Testis (tissue), 2 donors: ENCODE measurements at regions not wholly inside any gene's neighbourhood (a gene's known extent, or its start where the extent isn't known, plus 50 kb on each side); places are given as distances from the start of the nearest gene placed in this dataset.

Source experiments
- DNase-seq: peaks from one replicate; pipeline ENCODE4 v3.0.0-alpha.2; 2019
- H3K27ac ChIP-seq, 2 donors: fragments of 200-600 bp; sonication (generic); one replicate each; pipeline ENCODE4 v1.5.1; 2019
- H3K27me3 ChIP-seq: fragments of 200-600 bp; sonication (generic); one replicate; pipeline ENCODE4 v1.5.1; 2019
- H3K36me3 ChIP-seq: fragments of 200-600 bp; sonication (generic); one replicate; pipeline ENCODE4 v1.5.1; 2017; ENCODE audit warnings: low read depth; ENCODE audit errors: missing control alignments
- H3K4me1 ChIP-seq: fragments of 200-600 bp; sonication (generic); one replicate; pipeline ENCODE4 v1.5.1; 2019
- H3K4me3 ChIP-seq, 2 donors: fragments of 200-600 bp; sonication (generic); one replicate each; pipeline ENCODE4 v1.5.1; 2017 to 2019
- H3K9me3 ChIP-seq: fragments of 200-600 bp; sonication (generic); one replicate; pipeline ENCODE4 v1.5.1; 2017
- POLR2A ChIP-seq: fragments of 450-650 bp; IDR thresholded peaks from one replicate; pipeline ENCODE4 v1.6.1; 2017; ENCODE audit warnings: antibody characterized with exemption, mild to moderate bottlenecking, moderate library complexity
- WGBS, 2 donors: methylation state at CpG; one replicate each; pipeline ENCODE4 v1.1.5; 2018; 5-methylcytosine and 5-hydroxymethylcytosine counted together
- intact Hi-C: fragments of 100-400 bp; cut with DNase I; formaldehyde crosslinking; loops from one replicate; pipeline ENCODE4 v1.15.1; 2023; ENCODE audit warnings: low total_unique reads
- TF ChIP-seq, protein P1 (sequence below), 3 experiments: fragments of 450-650 bp in 2 of 3; fragments of 200-600 bp in 1 of 3; sonication (generic) in 1 of 3; IDR thresholded peaks; one replicate each; pipeline ENCODE4 v1.5.1; 2016 to 2019; ENCODE audit warnings: antibody characterized with exemption in 3 of 3, mild to moderate bottlenecking in 2 of 3, moderate library complexity in 1 of 3

- TF ChIP-seq POLR2A: no peak
- TF ChIP-seq, protein P1, sequence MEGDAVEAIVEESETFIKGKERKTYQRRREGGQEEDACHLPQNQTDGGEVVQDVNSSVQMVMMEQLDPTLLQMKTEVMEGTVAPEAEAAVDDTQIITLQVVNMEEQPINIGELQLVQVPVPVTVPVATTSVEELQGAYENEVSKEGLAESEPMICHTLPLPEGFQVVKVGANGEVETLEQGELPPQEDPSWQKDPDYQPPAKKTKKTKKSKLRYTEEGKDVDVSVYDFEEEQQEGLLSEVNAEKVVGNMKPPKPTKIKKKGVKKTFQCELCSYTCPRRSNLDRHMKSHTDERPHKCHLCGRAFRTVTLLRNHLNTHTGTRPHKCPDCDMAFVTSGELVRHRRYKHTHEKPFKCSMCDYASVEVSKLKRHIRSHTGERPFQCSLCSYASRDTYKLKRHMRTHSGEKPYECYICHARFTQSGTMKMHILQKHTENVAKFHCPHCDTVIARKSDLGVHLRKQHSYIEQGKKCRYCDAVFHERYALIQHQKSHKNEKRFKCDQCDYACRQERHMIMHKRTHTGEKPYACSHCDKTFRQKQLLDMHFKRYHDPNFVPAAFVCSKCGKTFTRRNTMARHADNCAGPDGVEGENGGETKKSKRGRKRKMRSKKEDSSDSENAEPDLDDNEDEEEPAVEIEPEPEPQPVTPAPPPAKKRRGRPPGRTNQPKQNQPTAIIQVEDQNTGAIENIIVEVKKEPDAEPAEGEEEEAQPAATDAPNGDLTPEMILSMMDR (IDR thresholded peaks at IDR 0.05): no peak
- H3K9me3 ChIP-seq: no peaks in the 10 kb centered on the region
- no peak overlapping the region for H3K4me3 ChIP-seq
- H3K27ac ChIP-seq: no peak overlapping the region
- DNase-seq: no peak
- intact Hi-C loops: no loop called here
- no peaks in the 10 kb centered on the region for H3K27me3 ChIP-seq
- H3K4me1 ChIP-seq: no peaks in the 10 kb centered on the region
- WGBS, 2 donors: 71 to 86% methylated on average over 4 of the region's 4 CpGs
- H3K36me3 ChIP-seq: no peaks in the 10 kb centered on the region
Observed at GRCh38 chr15:86009727-86010126, 69.9 kb upstream of the AGBL1 start.

DNA sequence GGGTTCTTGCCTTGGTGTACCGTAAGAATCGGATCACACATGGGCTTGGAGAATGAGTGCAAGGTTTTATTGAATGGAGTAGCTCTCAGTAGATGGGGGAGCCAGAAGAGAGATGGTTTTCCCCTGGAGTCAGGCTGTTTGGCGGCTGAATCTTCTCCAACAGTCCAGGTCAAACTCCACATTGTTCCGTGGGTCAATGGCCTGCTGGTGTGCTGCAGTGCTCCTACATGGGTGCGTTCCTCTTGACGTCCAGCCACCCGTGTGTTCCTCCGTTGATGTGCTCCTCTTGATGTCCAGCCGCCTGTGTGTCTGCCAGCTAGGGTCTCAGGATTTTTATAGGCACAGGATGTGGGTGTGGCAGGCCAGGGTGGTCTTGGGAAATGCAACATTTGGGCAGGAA, 69.3 kb upstream of the AGBL1 start:
- intact Hi-C loops: no loop called here
- H3K36me3 ChIP-seq: no peaks in the 10 kb centered on the region

GRCh38 chr15:86010891-86011290, 68.8 kb upstream of the AGBL1 start:
- no peaks in the 10 kb centered on the region for H3K9me3 ChIP-seq
- H3K27me3 ChIP-seq: no peaks in the 10 kb centered on the region
- no peak for DNase-seq
- WGBS, 2 donors: 82 to 84% methylated on average over 5 of the region's 5 CpGs
- no peaks in the 10 kb centered on the region for H3K4me1 ChIP-seq
- H3K4me3 ChIP-seq: no peak overlapping the region
- no peak overlapping the region for H3K27ac ChIP-seq
- H3K36me3 ChIP-seq: no peaks in the 10 kb centered on the region
- intact Hi-C loops: no loop called here
- TF ChIP-seq, protein P1 (IDR thresholded peaks at IDR 0.05): no peak
- TF ChIP-seq POLR2A: no peak

More for the DNA sequence above, 69.3 kb upstream of the AGBL1 start:
- no peak for DNase-seq
- no peaks in the 10 kb centered on the region for H3K9me3 ChIP-seq
- H3K27ac ChIP-seq: no peak overlapping the region
- no peaks in the 10 kb centered on the region for H3K27me3 ChIP-seq
- 84 to 91% methylated on average over 8 to 9 of the region's 9 CpGs for WGBS, 2 donors
- H3K4me1 ChIP-seq: no peaks in the 10 kb centered on the region
- no peak overlapping the region for H3K4me3 ChIP-seq
- TF ChIP-seq POLR2A: no peak
- TF ChIP-seq, protein P1 (IDR thresholded peaks at IDR 0.05): no peak

GRCh38 chr15:86014016-86014415, 65.7 kb upstream of the AGBL1 start:
- no peaks in the 10 kb centered on the region for H3K36me3 ChIP-seq
- no peak for DNase-seq
- no peak overlapping the region for H3K27ac ChIP-seq
- H3K4me1 ChIP-seq: no peaks in the 10 kb centered on the region
- no peaks in the 10 kb centered on the region for H3K27me3 ChIP-seq
- no peak overlapping the region for H3K4me3 ChIP-seq
- WGBS, 2 donors: 31 to 47% methylated on average over 3 of the region's 3 CpGs
- no peaks in the 10 kb centered on the region for H3K9me3 ChIP-seq
- TF ChIP-seq, protein P1 (IDR thresholded peaks at IDR 0.05): no peak
- TF ChIP-seq POLR2A: no peak
- intact Hi-C loops: no loop called here

DNA sequence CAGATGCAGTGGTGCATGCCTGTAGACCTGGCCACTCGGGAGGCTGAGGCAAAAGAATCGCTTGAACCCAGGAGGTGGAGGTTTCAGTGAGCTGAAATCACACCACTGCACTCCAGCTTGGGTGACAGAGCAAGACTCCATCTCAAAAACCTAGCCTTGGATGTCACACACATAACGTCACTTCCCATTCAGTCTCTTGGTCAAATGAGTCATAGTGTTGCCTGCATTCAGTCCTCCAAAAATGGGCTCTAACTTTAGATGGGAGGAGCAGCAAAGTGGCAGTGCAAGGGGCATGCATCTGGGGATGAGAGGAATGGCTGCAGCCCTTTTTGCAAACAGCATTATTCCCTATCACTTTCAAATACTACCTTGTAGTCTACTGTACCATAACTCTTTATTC, 62.9 kb upstream of the AGBL1 start:
- Histone ChIP-seq H3K27me3 (no peaks in the 10 kb centered on the region), H3K27ac (no peak overlapping the region), H3K36me3 (no peaks in the 10 kb centered on the region), H3K4me3 (no peak overlapping the region), H3K4me1 (no peaks in the 10 kb centered on the region), H3K9me3 (no peaks in the 10 kb centered on the region)
- intact Hi-C loops: no loop called here
- TF ChIP-seq, protein P1 (IDR thresholded peaks at IDR 0.05): no peak
- TF ChIP-seq POLR2A: no peak
- WGBS, 2 donors: 75 to 95% methylated on average over 3 of the region's 3 CpGs
- no peak for DNase-seq
